ENCODE measurements at regions not wholly inside any gene's neighbourhood (a gene's known extent, or its start where the extent isn't known, plus 50 kb on each side); places are given as distances from the start of the nearest gene placed in this dataset.
A peak's percentile ranks its signal among the peaks of the same experiment; 100 is the strongest.

DNA sequence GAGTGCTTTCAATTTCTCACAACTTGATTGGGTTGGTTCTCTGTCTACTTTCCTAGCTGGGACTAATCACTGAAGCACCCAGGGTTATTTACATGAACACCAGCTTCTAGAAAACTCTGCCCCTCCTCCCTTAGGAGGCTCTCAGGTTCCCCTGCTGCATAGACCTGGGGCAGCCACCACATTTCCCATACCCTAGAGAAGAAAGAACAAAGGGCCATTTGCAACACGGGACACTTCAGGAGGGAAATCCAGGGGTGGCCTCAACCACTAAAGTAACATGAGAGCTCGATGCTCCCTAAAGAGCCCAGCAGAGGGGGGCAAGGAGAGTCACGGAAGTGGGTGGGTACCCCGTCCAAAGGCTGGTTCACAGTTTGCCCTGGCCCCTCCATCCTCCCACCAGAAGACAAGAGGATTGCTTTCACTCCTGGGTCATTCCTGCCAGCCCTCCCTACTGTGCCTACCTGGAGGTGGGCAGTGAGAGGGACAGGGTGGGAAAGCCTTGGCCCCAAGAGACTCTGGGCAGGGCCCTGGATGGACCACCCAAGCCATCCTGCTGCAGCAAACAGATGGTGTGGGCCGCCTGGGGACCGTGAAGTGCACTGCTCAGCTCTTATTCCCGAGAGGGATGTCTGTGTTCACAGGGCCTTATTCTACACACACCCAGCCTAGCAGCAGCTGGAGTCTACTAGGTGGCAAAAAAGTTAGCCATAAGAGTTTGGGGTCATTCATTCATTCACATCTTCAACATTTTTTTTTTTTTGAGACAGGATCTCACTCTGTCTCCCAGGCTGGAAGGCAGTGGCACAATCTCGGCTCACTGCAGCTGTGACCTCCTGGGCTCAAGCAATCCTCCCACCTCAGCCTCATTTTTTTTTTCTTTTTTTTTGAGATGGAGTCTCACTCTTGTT, 392.1 kb downstream of the SOX9 start:
- no peak for DNase-seq
- H3K4me1 ChIP-seq: peaks cover 11% of the 10 kb centered on the region
- no peak for ATAC-seq

DNA sequence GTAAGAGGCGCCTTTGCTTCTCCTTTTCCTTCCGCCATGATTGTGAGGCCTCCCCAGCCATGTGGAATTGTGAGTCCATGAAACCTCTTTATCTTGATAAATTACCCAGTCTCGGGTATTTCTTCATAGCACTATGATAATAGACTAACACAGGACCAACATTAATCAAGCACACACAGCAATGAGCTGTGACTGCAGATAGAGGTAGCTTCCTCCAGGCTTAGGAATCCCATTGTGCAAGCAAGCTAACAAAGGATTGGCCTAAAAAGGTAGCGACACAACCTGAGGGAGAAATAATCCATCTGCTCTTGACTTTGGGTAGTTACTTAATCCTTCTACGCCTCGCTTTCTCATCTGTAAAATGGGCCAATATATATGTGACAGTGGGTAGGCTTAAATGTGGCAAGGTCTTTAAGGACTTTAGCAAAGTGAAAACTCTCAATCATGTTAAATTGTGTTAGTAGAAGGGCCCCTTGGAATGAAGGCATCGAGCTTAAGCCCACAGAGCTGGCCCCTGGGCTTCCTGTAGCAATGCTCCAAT, 393.6 kb downstream of the SOX9 start:
- intact Hi-C loops (cut with DNase I): no loop called here
- no peak for ATAC-seq
- no peaks in the 10 kb centered on the region for H3K9me3 ChIP-seq

More for the DNA sequence above, 392.1 kb downstream of the SOX9 start:
- Histone ChIP-seq H3K4me3 (no peak overlapping the region), H3K27me3 (ENCODE audit: low read depth) (no peaks in the 10 kb centered on the region), H3K9me3 (no peaks in the 10 kb centered on the region), H3K27ac (no peak overlapping the region), H3K36me3 (no peaks in the 10 kb centered on the region)
- intact Hi-C loops (cut with DNase I): no loop called here
- TF ChIP-seq CTCF (IDR thresholded peaks at IDR 0.05): no peak

DNA sequence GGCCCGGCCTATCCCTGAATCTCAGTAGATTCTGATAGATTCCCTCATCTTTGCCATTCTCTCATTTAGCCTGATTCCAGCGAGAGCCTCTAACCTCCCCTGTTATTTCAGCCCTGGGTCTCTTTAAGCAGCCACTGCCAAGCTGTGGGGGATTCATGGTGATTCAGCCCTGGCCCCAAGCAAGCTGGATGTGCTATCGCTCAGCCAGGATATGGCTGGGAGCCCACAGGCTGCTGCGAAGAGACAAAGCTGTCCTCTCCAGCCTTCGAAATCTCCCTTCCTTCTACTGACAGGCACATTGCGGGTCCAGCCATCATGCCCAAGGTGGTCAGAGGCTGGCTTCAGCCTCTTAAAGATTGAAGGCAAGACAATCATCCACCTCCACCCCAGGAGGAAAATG, 394.1 kb downstream of the SOX9 start:
- no peak for ATAC-seq
- Histone ChIP-seq H3K36me3 (no peaks in the 10 kb centered on the region), H3K4me1 (peaks cover 15% of the 10 kb centered on the region), H3K27me3 (ENCODE audit: low read depth) (no peaks in the 10 kb centered on the region), H3K9me3 (no peaks in the 10 kb centered on the region), H3K4me3 (no peak overlapping the region), H3K27ac (no peak overlapping the region)
- intact Hi-C loops (cut with DNase I): no loop called here
- DNase-seq: no peak
- TF ChIP-seq CTCF (IDR thresholded peaks at IDR 0.05): no peak

More for the DNA sequence above, 393.6 kb downstream of the SOX9 start:
- peaks cover 15% of the 10 kb centered on the region for H3K4me1 ChIP-seq
- no peak for TF ChIP-seq CTCF (IDR thresholded peaks at IDR 0.05)
- H3K27me3 ChIP-seq (ENCODE audit: low read depth): no peaks in the 10 kb centered on the region
- no peak for DNase-seq
- no peak overlapping the region for H3K27ac ChIP-seq
- H3K36me3 ChIP-seq: no peaks in the 10 kb centered on the region
- H3K4me3 ChIP-seq: no peak overlapping the region

GRCh38 chr17:72515291-72516065, 394.7 kb downstream of the SOX9 start:
- Histone ChIP-seq H3K36me3 (no peaks in the 10 kb centered on the region), H3K4me3 (no peak overlapping the region), H3K27me3 (ENCODE audit: low read depth) (no peaks in the 10 kb centered on the region), H3K4me1 (peaks cover 15% of the 10 kb centered on the region), H3K27ac (no peak overlapping the region), H3K9me3 (no peaks in the 10 kb centered on the region)
- DNase-seq: no peak
- ATAC-seq: peak; percentile 23 to 36
- intact Hi-C loops (cut with DNase I): no loop called here
- no peak for TF ChIP-seq CTCF (IDR thresholded peaks at IDR 0.05)

DNA sequence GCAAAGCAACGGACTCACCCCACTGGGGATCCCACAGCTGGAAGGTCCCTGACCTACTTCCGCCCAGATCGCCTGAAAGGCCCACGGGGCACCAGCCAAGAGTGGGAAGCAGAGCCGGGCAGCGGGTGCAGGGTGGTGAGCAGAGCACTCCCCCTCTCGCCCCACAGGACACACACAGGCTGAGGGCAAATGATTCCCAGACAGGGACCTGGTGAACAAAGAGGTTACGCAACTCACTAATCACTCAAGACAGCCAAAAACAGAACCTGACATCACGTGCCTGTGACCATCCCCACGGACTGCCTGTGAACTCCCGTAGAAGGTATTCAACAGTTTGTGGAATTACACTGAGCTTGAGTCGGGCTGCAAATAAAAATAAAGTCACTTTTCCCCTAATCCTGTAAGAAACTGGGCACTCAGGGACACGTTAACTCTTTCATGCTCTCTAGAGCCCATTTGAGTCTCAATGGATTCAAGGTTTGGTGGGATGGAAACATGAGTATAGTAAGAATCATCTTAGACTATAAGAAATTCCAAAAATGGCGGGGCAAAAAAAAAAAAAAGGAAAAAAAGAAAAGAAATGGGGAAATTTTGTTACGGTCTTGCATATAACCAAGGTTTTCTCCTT, 396.1 kb downstream of the SOX9 start:
- DNase-seq: no peak
- TF ChIP-seq CTCF (IDR thresholded peaks at IDR 0.05): no peak
- intact Hi-C loops (cut with DNase I): no loop called here
- Histone ChIP-seq H3K9me3 (no peaks in the 10 kb centered on the region), H3K27ac (no peak overlapping the region), H3K4me3 (no peak overlapping the region), H3K27me3 (ENCODE audit: low read depth) (no peaks in the 10 kb centered on the region), H3K36me3 (no peaks in the 10 kb centered on the region), H3K4me1 (peaks cover 15% of the 10 kb centered on the region)
- ATAC-seq: no peak
